ENCODE measurements at regions not wholly inside any gene's neighbourhood (a gene's known extent, or its start where the extent isn't known, plus 50 kb on each side); places are given as distances from the start of the nearest gene placed in this dataset.

GRCh38 chr2:174667250-174667860, 69.8 kb upstream of the WIPF1 start:
- DNase-seq: no peak

- DNase-seq: no peak
These were observed 69.2 kb upstream of the WIPF1 start for GRCh38 chr2:174666845-174667244.

GRCh38 chr2:174666312-174666711, 68.7 kb upstream of the WIPF1 start:
- DNase-seq: no peak

GRCh38 chr2:174664084-174664759, 66.6 kb upstream of the WIPF1 start:
- DNase-seq: no peak

GRCh38 chr2:174663550-174663949, 65.9 kb upstream of the WIPF1 start:
- DNase-seq: no peak

- DNase-seq: no peak
These were observed 65.3 kb upstream of the WIPF1 start for GRCh38 chr2:174662859-174663258.

- DNase-seq: no peak
These were observed 64.9 kb upstream of the WIPF1 start for GRCh38 chr2:174662459-174662858.

- no peak for DNase-seq
These were observed 63.5 kb upstream of the WIPF1 start for GRCh38 chr2:174660984-174661675.

- no peak for DNase-seq
These were observed 61.7 kb upstream of the WIPF1 start for GRCh38 chr2:174659069-174659900.

- no peak for DNase-seq
These were observed 59.1 kb upstream of the WIPF1 start for GRCh38 chr2:174656676-174657176.

- DNase-seq: no peak
These were observed 58.4 kb upstream of the WIPF1 start for GRCh38 chr2:174656035-174656434.

- DNase-seq: no peak
These were observed 56.9 kb upstream of the WIPF1 start for GRCh38 chr2:174654419-174654941.

- DNase-seq: no peak
These were observed 51.3 kb upstream of the WIPF1 start for GRCh38 chr2:174648896-174649295.
